ENCODE measurements at regions not wholly inside any gene's neighbourhood (a gene's known extent, or its start where the extent isn't known, plus 50 kb on each side); places are given as distances from the start of the nearest gene placed in this dataset.
A peak's percentile ranks its signal among the peaks of the same experiment; 100 is the strongest.

DNA sequence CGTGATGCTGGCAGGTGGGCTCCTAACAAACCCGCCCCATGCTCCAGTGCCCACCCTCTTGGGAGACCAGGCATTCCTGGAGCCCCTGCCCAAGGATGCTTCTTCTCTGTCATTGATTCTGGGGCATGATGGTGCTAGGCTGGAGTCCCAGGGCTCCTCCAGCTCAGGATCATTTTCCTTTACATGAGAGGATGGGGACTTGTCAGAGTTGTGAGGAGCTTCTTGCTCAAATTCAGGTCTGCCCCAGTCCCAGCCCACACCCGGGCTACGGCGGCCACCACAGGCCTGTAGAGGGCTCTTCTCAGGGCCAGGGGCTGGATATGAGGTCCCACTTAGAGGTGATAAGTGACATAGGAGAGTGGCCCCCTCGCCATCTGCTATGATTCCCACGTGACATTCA is 141.1 kb upstream of the COPS8 start:
- WGBS, 5 donors, result 88 to 94% (median 91%) methylated on average over 6 to 7 of the region's 7 CpGs
- no peak for DNase-seq
- Histone ChIP-seq H3K27ac (no peak overlapping the region), H3K36me3 (no peaks in the 10 kb centered on the region), H3K4me3 (no peak overlapping the region), H3K27me3 (peaks cover 0 to 5% (median 0%) of the 10 kb centered on the region in 3 donors), H3K9me3 (no peaks in the 10 kb centered on the region), H3K4me1 (no peaks in the 10 kb centered on the region)
- TF ChIP-seq, protein P1, sequence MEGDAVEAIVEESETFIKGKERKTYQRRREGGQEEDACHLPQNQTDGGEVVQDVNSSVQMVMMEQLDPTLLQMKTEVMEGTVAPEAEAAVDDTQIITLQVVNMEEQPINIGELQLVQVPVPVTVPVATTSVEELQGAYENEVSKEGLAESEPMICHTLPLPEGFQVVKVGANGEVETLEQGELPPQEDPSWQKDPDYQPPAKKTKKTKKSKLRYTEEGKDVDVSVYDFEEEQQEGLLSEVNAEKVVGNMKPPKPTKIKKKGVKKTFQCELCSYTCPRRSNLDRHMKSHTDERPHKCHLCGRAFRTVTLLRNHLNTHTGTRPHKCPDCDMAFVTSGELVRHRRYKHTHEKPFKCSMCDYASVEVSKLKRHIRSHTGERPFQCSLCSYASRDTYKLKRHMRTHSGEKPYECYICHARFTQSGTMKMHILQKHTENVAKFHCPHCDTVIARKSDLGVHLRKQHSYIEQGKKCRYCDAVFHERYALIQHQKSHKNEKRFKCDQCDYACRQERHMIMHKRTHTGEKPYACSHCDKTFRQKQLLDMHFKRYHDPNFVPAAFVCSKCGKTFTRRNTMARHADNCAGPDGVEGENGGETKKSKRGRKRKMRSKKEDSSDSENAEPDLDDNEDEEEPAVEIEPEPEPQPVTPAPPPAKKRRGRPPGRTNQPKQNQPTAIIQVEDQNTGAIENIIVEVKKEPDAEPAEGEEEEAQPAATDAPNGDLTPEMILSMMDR (IDR thresholded peaks at IDR 0.05), result no peak
- no peak for TF ChIP-seq POLR2A (IDR thresholded peaks at IDR 0.05)
- TF ChIP-seq EP300 (IDR thresholded peaks at IDR 0.05), result no peak
- TF ChIP-seq POLR2AphosphoS5 (IDR thresholded peaks at IDR 0.05), result no peak
- intact Hi-C loops (cut with DNase I; ENCODE audit: low total_unique reads), result no loop called here

DNA sequence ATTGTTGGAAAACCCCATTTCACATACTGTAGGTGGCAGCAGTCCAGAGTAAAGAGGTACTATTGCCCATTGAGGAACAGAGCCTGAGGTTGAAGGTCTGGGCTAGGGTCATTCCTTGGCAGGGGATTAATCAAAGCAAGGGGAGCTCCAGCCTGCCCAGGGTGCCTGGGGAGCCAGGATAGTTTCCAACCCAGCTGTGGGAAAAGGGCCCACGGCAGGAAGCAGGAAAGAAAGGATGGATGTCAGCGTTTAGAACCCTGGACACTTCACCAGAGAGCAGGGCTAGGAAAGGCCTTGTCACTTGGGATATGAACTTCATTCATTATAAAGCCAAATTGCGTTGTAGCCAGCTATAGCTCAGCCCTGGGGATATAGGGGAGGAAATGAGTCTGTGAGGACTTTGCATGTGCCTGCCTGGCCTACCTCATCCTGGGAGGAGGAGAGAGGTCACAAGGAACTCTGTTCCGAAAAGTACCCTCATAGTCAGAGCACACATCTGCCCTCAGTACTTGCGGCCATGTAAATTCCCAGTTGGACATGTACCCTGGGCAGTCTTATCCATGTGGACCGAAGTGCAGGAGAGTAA is 140.2 kb upstream of the COPS8 start:
- H3K27me3 ChIP-seq, result peaks cover 0 to 5% (median 0%) of the 10 kb centered on the region in 3 donors
- H3K9me3 ChIP-seq, result no peaks in the 10 kb centered on the region
- no peak overlapping the region for H3K27ac ChIP-seq
- no peak overlapping the region for H3K4me3 ChIP-seq
- WGBS, 5 donors, result 86 to 95% (median 90%) methylated on average over 6 of the region's 6 CpGs
- DNase-seq, result no peak
- intact Hi-C loops (cut with DNase I; ENCODE audit: low total_unique reads), result no loop called here
- no peaks in the 10 kb centered on the region for H3K36me3 ChIP-seq
- no peaks in the 10 kb centered on the region for H3K4me1 ChIP-seq
- TF ChIP-seq, protein P1 (IDR thresholded peaks at IDR 0.05), result no peak
- no peak for TF ChIP-seq EP300 (IDR thresholded peaks at IDR 0.05)
- TF ChIP-seq POLR2AphosphoS5 (IDR thresholded peaks at IDR 0.05), result no peak
- no peak for TF ChIP-seq POLR2A (IDR thresholded peaks at IDR 0.05)

DNA sequence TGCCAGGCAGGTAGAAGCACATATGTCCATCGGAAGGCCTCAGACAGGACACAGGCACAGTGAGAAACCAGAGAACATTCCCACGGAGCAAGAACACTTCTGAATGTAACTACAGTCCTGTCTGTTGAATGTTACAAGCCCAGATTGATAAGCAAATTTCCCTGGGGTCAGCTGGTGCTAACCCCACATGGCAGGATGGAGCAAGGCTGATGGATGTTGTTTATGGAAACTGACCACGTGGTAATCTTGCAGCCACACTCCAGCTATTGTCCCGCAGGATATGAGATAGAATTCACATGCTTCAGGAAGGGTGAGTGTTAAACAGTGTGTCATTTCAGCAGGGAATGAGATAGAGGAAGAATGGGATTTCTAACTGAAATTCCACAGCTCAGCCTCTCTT is 138.8 kb upstream of the COPS8 start:
- no peaks in the 10 kb centered on the region for H3K4me1 ChIP-seq
- no peak overlapping the region for H3K27ac ChIP-seq
- peaks cover 0 to 5% (median 0%) of the 10 kb centered on the region in 3 donors for H3K27me3 ChIP-seq
- no peaks in the 10 kb centered on the region for H3K36me3 ChIP-seq
- peaks cover 0 to 4% (median 0%) of the 10 kb centered on the region in 4 donors for H3K9me3 ChIP-seq
- peak in 1 of 2 donors; percentile 51 for DNase-seq
- TF ChIP-seq POLR2A (IDR thresholded peaks at IDR 0.05), result no peak
- TF ChIP-seq, protein P1 (IDR thresholded peaks at IDR 0.05), result no peak
- no peak for TF ChIP-seq EP300 (IDR thresholded peaks at IDR 0.05)
- no peak for TF ChIP-seq POLR2AphosphoS5 (IDR thresholded peaks at IDR 0.05)
- no peak overlapping the region for H3K4me3 ChIP-seq
- WGBS, 5 donors, result 52 to 64% (median 60%) methylated on average over 4 of the region's 4 CpGs
- intact Hi-C loops (cut with DNase I; ENCODE audit: low total_unique reads), result no loop called here

DNA sequence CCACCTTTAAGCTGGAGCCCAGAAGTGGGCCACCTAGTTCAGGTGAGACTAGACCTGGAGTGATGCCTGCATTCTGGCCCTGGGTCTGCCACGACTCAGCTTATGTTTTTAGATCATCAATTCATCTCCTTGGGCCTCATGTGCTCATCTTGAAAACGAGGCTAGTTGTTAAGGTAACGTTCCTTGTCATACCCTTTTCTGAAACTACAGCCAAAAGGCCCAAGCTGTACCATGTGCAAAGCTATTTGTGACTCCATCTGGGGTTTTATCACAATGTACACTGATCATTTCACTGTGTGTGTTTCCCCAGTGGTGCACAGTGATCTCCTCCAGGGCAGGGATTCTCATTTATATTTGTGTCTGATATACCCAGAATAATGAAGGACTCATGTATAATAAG is 138.4 kb upstream of the COPS8 start:
- no peaks in the 10 kb centered on the region for H3K36me3 ChIP-seq
- TF ChIP-seq EP300 (IDR thresholded peaks at IDR 0.05) (no peak), POLR2AphosphoS5 (IDR thresholded peaks at IDR 0.05) (no peak), POLR2A (IDR thresholded peaks at IDR 0.05) (no peak)
- TF ChIP-seq, protein P1 (IDR thresholded peaks at IDR 0.05), result no peak
- H3K9me3 ChIP-seq, result peaks cover 0 to 4% (median 0%) of the 10 kb centered on the region in 4 donors
- no peak for DNase-seq
- no peak overlapping the region for H3K4me3 ChIP-seq
- H3K4me1 ChIP-seq, result no peaks in the 10 kb centered on the region
- H3K27ac ChIP-seq, result no peak overlapping the region
- 65 to 84% (median 76%) methylated on average over 3 of the region's 3 CpGs for WGBS, 5 donors
- intact Hi-C loops (cut with DNase I; ENCODE audit: low total_unique reads), result no loop called here
- H3K27me3 ChIP-seq, result peaks cover 0 to 5% (median 0%) of the 10 kb centered on the region in 3 donors
